COLO668 (cell line): ENCODE measurements at regions not wholly inside any gene's neighbourhood (a gene's known extent, or its start where the extent isn't known, plus 50 kb on each side); places are given as distances from the start of the nearest gene placed in this dataset.
A peak's percentile ranks its signal among the peaks of the same experiment; 100 is the strongest.

Experiments used
- DNase-seq: peaks from one replicate; lab custom pipeline; 2025; ENCODE audit not compliant: unreplicated experiment; lab: John Stamatoyannopoulos, UW

DNA sequence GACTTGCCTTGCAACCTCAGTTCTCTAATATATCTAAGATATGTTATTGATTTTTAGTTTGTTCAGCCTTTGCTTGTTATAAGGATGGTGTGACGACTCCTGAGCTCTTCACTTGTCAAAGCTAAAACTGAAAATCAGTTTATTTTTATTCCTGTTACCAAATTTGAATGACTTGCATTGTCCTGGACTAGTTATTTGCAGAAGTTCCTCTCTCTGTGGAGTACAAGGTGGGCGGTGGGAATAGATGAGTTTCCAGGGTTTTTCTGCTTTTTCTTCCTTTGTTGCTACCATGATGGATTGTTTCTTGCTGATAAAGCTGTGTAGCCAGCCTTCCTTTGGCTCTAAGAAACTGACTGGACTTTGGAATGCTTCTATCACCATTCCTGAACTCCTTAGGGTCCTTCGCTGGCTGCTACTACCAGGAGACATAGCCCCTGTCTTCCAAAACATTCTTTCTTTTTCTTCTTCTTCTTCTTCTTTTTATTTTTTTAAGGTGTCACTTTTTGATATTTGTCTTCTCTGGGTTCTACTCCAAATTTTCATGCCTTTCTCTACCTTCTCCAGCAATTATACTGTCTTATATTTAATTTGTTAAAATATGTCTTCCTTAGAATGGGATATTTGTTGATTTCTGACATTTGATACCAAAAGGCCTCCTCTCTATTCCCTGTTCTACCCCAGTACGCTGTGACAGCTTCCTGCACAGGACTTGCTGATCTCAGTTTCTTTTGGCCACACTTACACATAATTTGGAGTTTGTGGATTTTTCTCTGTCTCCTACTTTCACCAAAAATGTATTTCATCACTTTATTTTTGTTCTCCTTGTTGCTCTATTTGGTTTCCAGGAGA is 145.1 kb upstream of the THRB start:
- DNase-seq, result no peak

GRCh38 chr3:24640330-24640877 is 145.8 kb upstream of the THRB start:
- DNase-seq, result no peak

DNA sequence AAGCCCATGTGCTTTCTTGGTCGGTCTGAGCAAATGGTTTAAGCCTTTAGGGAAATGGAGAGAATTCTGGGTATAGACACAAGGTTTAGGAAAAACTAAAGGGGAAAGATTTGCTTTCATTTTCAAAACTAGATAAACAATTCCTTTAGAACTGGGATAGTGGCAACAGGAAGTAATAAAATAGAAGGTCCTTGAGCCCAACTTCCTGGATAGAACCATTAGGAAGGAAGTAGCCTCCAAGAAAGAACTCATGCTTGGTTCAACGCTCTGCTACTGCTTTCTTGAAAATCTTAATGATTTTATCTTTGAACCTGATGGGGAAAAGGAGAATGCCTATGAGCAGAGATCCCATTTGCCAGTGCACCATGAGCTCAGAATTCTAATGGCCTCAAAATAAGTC is 147.0 kb upstream of the THRB start:
- no peak for DNase-seq

DNA sequence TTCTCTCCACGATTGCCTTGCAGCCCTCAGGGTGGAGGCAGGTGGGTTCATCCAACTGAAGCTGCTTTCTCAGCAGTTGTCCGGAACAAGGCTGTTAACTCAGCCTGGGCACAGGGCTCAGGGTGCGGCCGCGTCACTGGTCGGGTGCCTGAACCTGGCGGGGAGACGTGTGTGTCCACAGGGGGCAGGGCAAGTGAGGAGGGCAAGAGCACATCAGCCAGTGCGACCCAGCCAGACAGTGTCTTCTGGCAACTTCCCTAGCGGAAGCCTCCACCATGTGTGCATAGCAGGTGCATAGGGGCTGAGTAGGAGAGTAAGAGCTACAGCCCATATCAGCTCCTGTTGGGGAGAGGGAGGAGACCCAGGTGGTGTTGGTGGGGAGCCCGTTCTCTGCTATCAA is 150.4 kb upstream of the THRB start:
- DNase-seq, result no peak

- DNase-seq, result no peak
Measured at GRCh38 chr3:24646790-24647189, 152.1 kb upstream of the THRB start.

- DNase-seq, result no peak
Measured at GRCh38 chr3:24648063-24648462, 153.4 kb upstream of the THRB start.

DNA sequence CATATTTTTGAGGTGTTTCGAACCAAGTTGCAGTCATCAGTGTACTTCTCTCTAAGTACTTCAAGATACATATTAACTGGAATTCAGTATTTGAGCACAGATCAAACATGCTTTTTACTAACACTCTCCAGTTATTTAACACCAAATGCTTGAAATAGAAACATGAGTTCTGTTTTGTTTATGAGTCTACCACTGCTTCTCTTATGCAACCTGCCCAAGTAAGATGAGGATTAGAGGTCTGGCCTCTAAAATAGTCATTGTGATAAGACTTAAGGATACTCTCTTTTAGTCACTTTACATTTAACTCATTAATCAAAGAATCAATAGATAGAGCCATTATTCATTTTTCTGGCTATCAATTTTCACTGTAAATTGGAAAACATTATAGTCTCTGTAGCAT is 156.2 kb upstream of the THRB start:
- DNase-seq, result no peak

DNA sequence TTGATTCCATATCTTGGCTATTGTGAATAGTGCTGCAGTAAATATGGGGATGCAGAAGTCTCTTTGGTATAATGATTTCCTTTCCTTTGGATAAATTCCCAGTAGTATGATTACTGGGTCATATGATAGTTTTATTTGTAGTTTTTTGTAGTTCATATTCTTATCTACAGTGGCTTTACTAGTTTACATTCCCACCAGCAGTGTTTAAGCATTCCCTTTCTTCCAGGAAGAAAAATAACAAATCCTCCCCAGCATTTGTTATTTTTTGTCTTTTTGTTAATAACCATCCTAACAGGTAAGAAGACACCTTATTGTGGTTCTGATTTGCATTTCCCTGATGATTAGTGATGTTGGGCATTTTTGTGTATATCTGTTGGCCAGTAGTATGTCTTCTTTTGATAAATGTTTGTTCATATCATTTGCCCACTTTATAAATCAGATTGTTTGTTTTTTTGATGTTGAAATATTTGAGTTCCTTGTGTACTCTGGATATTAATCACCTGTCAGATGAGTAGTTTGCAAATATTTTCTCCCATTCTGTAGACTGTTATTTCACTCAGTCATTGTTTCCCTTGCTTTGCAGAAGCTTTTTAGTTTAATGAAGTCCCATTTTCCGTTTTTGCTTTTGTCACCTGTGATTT is 163.3 kb upstream of the THRB start:
- DNase-seq, result no peak

- no peak for DNase-seq
Measured at GRCh38 chr3:24661175-24661584, 166.5 kb upstream of the THRB start.

- DNase-seq, result no peak
Measured at GRCh38 chr3:24662449-24663345, 168.0 kb upstream of the THRB start.

DNA sequence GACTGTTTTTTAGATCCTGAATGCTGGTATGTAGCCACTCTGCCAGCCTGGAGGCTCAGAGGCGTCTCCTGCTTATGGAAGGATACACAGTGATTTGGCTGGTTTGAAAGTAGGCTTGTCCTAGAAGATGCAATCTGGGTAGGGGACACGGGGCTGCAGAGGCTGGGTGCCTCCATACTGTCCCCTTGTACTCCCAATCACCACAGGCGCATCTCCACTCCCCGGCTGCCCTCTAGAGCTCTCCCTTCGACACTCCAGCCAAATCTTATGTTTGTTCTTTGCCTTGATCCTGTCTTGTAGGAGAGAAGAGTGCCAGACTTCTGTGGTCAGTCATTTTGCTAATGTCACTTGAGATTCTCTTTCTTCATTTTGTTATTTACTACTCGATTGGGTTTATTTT is 168.8 kb upstream of the THRB start:
- DNase-seq, result no peak

- no peak for DNase-seq
Measured at GRCh38 chr3:24668039-24668438, 173.4 kb upstream of the THRB start.

- no peak for DNase-seq
Measured at GRCh38 chr3:24670871-24671270, 176.2 kb upstream of the THRB start.

- DNase-seq, result no peak
Measured at GRCh38 chr3:24673596-24673995, 178.9 kb upstream of the THRB start.

DNA sequence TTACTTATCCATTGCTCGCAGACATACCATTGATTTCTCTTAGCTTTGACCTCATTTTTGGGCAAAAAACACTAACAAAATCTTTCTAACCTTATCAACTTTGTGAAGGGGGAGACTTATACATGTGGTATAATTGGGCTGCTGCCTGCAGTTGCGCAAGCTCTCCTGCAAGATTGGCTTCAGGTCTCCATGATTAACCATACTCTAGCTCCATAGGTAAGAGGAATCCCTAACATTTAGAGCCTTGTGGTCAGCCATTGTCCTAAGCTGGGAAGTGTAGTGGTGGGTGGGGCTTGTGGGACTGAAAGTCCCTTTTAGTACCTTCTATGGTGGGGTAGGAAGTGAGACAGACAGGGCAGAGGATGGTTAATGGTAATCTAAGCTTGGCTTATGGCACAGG is 179.6 kb upstream of the THRB start:
- DNase-seq, result no peak

- no peak for DNase-seq
Measured at GRCh38 chr3:24678021-24678420, 183.4 kb upstream of the THRB start.

- no peak for DNase-seq
Measured at GRCh38 chr3:24678421-24678865, 183.8 kb upstream of the THRB start.

DNA sequence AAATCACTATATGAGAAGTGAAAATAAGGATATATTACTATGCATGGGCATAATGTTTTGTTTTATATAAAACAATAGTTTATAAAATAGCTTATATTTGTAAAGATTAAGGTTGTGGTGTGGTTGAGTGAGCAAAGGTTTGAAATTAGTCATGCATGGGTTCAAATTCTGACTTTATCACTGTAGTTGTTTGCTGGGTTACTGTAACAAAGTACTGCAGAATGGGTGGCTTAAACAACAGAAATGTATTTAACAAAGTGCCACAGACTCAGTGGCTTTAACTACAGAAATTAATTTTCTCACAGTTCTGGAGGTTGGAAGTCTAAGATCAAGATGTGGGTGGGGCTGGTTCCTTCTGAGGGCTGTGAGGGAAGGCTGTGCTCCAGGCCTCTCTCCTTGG is 184.8 kb upstream of the THRB start:
- DNase-seq, result no peak

DNA sequence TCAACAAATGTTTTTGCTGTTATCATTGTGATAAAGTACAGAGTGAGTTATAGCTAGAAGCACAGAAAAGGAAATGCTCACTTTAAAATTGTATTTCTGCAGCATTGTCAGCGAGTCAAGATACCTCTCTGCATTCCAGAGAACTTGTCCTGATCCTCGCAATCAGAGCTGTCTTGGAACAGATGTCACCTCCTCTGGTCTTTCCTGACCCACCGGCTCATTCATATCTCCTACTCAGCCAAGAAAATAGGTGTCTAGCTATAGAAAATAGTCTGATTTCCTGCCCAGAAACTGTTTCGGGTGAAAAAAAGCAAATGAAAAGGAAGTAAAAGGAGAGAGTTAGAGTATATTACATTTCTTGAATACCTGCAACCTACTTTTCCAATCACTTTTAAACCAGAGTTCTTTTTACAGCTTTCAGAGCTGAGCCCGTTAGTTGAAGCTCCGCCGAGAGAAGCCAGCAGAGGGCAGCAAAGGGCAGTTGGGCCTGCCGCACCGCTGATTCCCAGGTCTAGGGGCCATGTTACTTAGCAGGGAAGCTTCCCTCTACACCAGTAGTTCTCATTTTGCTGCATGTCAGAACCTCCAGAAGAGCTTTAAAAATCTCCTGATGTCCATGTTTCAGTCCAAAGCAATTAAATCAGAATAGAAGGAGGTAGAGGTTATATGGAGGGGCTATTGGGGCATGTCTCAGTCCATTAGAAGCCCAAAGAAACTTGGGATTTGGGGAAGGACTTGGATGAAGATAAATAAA is 185.7 kb upstream of the THRB start:
- DNase-seq, result peak; percentile 28

DNA sequence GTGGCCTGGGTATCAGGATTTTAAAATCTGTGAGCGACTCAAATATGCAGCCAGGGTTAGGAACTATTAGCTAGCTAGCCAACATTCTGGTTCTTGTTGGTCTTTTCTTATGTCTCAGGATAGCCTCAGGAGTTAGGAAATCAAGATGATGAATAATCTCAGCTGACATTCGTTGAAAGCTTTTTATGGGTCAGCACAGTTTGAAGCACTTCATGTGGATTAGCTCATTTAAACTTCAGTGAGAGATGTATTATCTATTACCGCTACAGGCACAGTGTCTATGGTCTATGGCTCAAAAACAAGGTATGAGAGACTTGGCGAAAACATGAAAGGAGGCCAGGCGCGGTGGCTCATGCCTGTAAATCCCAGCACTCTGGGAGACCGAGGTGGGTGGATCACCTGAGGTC is 187.5 kb upstream of the THRB start:
- no peak for DNase-seq

DNA sequence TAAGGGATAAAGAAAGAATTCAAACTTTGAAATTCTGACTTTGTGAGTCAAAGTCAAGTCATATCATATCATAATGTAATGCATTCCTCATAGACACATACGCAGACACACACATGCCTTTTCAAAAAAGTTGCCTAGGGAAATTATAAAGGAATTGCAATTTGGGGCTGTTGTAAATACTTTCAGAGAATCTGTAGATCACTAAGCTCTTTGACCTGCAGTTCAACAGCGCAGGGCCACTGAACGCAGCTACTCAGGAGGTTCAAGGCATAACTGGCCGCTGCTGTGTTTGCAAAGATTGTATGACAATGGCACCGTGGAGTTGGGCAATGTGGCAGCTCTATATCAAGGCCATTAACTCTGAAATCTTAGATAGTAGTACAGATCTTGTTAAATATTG is 188.4 kb upstream of the THRB start:
- no peak for DNase-seq
